A549 (cell line): ENCODE measurements at regions not wholly inside any gene's neighbourhood (a gene's known extent, or its start where the extent isn't known, plus 50 kb on each side); places are given as distances from the start of the nearest gene placed in this dataset.

ENCODE experiments used
- EP300 ChIP-seq, 2 experiments: fragments of >200 bp; sonication (Bioruptor Twin); formaldehyde crosslinking; IDR thresholded peaks; 2 replicates in 1 of 2; 3 replicates in 1 of 2; pipeline ENCODE4 v1.6.1; 2016 to 2017
- HMGXB4 ChIP-seq: fragments of 250-450 bp; sonication (Bioruptor Pico); IDR thresholded peaks from 2 replicates; pipeline ENCODE4 v1.5.0; 2021; ENCODE audit warnings: mild to moderate bottlenecking, moderate library complexity, borderline replicate concordance
- JUN ChIP-seq, 2 experiments: fragments of >200 bp; sonication (Bioruptor Twin); formaldehyde crosslinking; IDR thresholded peaks; 2 replicates in 1 of 2; 3 replicates in 1 of 2; pipeline ENCODE4 v1.6.1; 2016 to 2017
- MAFK ChIP-seq: fragments of 450-650 bp; IDR thresholded peaks from 2 replicates; pipeline ENCODE4 v1.6.1; 2014; ENCODE audit not compliant: partially characterized antibody
- NFE2L2 ChIP-seq: fragments of 150-350 bp; conservative IDR thresholded peaks from 2 replicates; pipeline ENCODE4 v1.6.1; 2014; ENCODE audit warnings: low read length
- PHF8 ChIP-seq: fragments of 200-600 bp; sonication (generic); IDR thresholded peaks from 2 replicates; pipeline ENCODE4 v1.6.1; 2016; ENCODE audit warnings: low read depth, mild to moderate bottlenecking, antibody characterized with exemption, moderate library complexity, borderline replicate concordance
- POLR2A ChIP-seq: IDR thresholded peaks from 2 replicates; pipeline ENCODE4 v1.6.1; 2012; ENCODE audit warnings: mild to moderate bottlenecking, low read length
- RCOR1 ChIP-seq: fragments of 150-350 bp; IDR thresholded peaks from 2 replicates; pipeline ENCODE4 v1.6.1; 2014; ENCODE audit warnings: antibody characterized with exemption, low read length, low read depth
- TF ChIP-seq, protein P1 (sequence below): fragments of >200 bp; sonication (Bioruptor Twin); formaldehyde crosslinking; IDR thresholded peaks from 3 replicates; pipeline ENCODE4 v1.5.1; 2016
- TF ChIP-seq, protein P2 (sequence below): fragments of 200-600 bp; sonication (generic); IDR thresholded peaks from 2 replicates; pipeline ENCODE4 v1.6.1; 2016; ENCODE audit warnings: antibody characterized with exemption, mild to moderate bottlenecking, moderate library complexity

GRCh38 chr2:78540255-78540654 is 485.2 kb upstream of the REG3G start:
- TF ChIP-seq JUN (IDR thresholded peaks at IDR 0.05) (no peak), HMGXB4 (CRISPR knock-in tag) (no peak), EP300 (IDR thresholded peaks at IDR 0.05) (no peak), POLR2A (no peak), PHF8 (no peak), RCOR1 (no peak), MAFK (no peak), NFE2L2 (no peak)
- TF ChIP-seq, protein P1, sequence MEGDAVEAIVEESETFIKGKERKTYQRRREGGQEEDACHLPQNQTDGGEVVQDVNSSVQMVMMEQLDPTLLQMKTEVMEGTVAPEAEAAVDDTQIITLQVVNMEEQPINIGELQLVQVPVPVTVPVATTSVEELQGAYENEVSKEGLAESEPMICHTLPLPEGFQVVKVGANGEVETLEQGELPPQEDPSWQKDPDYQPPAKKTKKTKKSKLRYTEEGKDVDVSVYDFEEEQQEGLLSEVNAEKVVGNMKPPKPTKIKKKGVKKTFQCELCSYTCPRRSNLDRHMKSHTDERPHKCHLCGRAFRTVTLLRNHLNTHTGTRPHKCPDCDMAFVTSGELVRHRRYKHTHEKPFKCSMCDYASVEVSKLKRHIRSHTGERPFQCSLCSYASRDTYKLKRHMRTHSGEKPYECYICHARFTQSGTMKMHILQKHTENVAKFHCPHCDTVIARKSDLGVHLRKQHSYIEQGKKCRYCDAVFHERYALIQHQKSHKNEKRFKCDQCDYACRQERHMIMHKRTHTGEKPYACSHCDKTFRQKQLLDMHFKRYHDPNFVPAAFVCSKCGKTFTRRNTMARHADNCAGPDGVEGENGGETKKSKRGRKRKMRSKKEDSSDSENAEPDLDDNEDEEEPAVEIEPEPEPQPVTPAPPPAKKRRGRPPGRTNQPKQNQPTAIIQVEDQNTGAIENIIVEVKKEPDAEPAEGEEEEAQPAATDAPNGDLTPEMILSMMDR: no peak
- TF ChIP-seq, protein P2, sequence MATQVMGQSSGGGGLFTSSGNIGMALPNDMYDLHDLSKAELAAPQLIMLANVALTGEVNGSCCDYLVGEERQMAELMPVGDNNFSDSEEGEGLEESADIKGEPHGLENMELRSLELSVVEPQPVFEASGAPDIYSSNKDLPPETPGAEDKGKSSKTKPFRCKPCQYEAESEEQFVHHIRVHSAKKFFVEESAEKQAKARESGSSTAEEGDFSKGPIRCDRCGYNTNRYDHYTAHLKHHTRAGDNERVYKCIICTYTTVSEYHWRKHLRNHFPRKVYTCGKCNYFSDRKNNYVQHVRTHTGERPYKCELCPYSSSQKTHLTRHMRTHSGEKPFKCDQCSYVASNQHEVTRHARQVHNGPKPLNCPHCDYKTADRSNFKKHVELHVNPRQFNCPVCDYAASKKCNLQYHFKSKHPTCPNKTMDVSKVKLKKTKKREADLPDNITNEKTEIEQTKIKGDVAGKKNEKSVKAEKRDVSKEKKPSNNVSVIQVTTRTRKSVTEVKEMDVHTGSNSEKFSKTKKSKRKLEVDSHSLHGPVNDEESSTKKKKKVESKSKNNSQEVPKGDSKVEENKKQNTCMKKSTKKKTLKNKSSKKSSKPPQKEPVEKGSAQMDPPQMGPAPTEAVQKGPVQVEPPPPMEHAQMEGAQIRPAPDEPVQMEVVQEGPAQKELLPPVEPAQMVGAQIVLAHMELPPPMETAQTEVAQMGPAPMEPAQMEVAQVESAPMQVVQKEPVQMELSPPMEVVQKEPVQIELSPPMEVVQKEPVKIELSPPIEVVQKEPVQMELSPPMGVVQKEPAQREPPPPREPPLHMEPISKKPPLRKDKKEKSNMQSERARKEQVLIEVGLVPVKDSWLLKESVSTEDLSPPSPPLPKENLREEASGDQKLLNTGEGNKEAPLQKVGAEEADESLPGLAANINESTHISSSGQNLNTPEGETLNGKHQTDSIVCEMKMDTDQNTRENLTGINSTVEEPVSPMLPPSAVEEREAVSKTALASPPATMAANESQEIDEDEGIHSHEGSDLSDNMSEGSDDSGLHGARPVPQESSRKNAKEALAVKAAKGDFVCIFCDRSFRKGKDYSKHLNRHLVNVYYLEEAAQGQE: no peak
